ENCODE measurements at regions not wholly inside any gene's neighbourhood (a gene's known extent, or its start where the extent isn't known, plus 50 kb on each side); places are given as distances from the start of the nearest gene placed in this dataset.

DNA sequence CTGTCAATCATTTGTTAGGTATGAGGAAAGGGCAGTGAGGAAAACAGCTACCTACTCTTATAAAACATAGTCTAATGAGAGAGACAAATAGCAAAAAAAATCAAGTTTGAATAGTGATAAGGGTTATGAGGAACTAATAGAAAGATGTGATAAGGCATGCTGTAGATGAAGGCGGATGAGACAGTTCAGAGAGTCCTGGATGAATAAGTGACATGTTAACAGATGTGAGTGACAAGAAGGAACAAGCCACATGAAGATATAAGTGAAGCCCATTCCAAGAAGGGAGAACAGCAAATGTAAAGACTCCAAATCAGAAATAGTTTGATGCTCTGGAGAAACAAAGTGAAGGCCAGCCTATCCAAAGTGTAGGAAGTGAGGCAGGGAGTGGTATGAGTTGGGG is 154.1 kb upstream of the SYT10 start:
- WGBS (ENCODE audit: extremely low coverage, insufficient coverage, low lambda C conversion rate): no CpG with 5 or more reads among the region's 1 CpG
- Histone ChIP-seq H2BK15ac (replicated peaks; ENCODE audit: low read depth) (no peak overlapping the region), H3K36me3 (ENCODE audit: control insufficient read depth, insufficient read depth, low read length) (no peaks in the 10 kb centered on the region), H3K56ac (ENCODE audit: low read length) (no peak overlapping the region), H3K79me1 (ENCODE audit: low read length) (no peaks in the 10 kb centered on the region), H3K27me3 (ENCODE audit: insufficient read depth, low read length, poor library complexity) (no peaks in the 10 kb centered on the region), H3K4ac (ENCODE audit: low read depth, low read length) (no peak overlapping the region), H3K4me2 (ENCODE audit: low read length) (no peak overlapping the region), H4K8ac (ENCODE audit: low read depth, low read length) (no peak overlapping the region), H3K4me1 (ENCODE audit: control insufficient read depth, low read depth, low read length) (peaks cover 7% of the 10 kb centered on the region), H4K5ac (ENCODE audit: low read length) (no peak overlapping the region), H3K79me2 (ENCODE audit: control insufficient read depth, insufficient read depth, low read length) (no peaks in the 10 kb centered on the region), H2BK5ac (ENCODE audit: low read length) (no peak overlapping the region), H3K9ac (ENCODE audit: low read length) (no peak overlapping the region), H3K18ac (ENCODE audit: low read length) (no peak overlapping the region), H3K27ac (ENCODE audit: low read depth, low read length) (no peak overlapping the region), H3K4me3 (ENCODE audit: low read length) (no peak overlapping the region), H2BK120ac (ENCODE audit: low read depth, low read length) (no peak overlapping the region), H3K23ac (ENCODE audit: low read length) (no peak overlapping the region), H2AK5ac (ENCODE audit: low read length) (no peak overlapping the region)
- DNase-seq: no peak

DNA sequence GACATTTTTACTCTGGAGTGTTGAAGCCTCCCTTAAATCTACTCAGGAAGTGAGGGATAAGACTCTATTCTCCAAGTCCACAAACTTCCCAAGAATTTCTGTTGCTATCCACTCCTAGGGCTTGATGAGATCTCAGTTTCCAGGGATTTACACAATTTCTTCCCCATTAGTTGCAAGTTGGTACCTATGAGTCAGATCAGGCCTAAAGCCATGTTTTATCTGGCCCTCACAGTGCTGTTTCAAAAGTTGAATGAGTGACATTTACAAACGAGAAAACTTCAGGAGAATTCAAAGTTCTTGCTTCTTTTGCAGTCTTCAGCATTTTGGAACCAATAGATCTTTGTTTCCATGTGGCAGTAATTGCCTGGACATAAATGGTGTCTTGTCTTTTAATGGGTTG is 156.4 kb upstream of the SYT10 start:
- H3K18ac ChIP-seq (ENCODE audit: low read length): no peak overlapping the region
- no peaks in the 10 kb centered on the region for H3K27me3 ChIP-seq (ENCODE audit: insufficient read depth, low read length, poor library complexity)
- no peak overlapping the region for H2BK120ac ChIP-seq (ENCODE audit: low read depth, low read length)
- no peak overlapping the region for H2AK5ac ChIP-seq (ENCODE audit: low read length)
- no peak overlapping the region for H2BK15ac ChIP-seq (replicated peaks; ENCODE audit: low read depth)
- no peak overlapping the region for H3K27ac ChIP-seq (ENCODE audit: low read depth, low read length)
- no peaks in the 10 kb centered on the region for H3K79me2 ChIP-seq (ENCODE audit: control insufficient read depth, insufficient read depth, low read length)
- no peak overlapping the region for H4K8ac ChIP-seq (ENCODE audit: low read depth, low read length)
- no peaks in the 10 kb centered on the region for H3K36me3 ChIP-seq (ENCODE audit: control insufficient read depth, insufficient read depth, low read length)
- no peak overlapping the region for H3K56ac ChIP-seq (ENCODE audit: low read length)
- H3K4me2 ChIP-seq (ENCODE audit: low read length): no peak overlapping the region
- WGBS (ENCODE audit: extremely low coverage, insufficient coverage, low lambda C conversion rate): no CpG with 5 or more reads among the region's 1 CpG
- no peak overlapping the region for H3K4me3 ChIP-seq (ENCODE audit: low read length)
- H3K79me1 ChIP-seq (ENCODE audit: low read length): no peaks in the 10 kb centered on the region
- no peak overlapping the region for H4K5ac ChIP-seq (ENCODE audit: low read length)
- DNase-seq: peak; percentile 5
- no peak overlapping the region for H3K23ac ChIP-seq (ENCODE audit: low read length)
- H3K4ac ChIP-seq (ENCODE audit: low read depth, low read length): no peak overlapping the region
- no peak overlapping the region for H2BK5ac ChIP-seq (ENCODE audit: low read length)
- H3K4me1 ChIP-seq (ENCODE audit: control insufficient read depth, low read depth, low read length): no peaks in the 10 kb centered on the region
- no peak overlapping the region for H3K9ac ChIP-seq (ENCODE audit: low read length)

DNA sequence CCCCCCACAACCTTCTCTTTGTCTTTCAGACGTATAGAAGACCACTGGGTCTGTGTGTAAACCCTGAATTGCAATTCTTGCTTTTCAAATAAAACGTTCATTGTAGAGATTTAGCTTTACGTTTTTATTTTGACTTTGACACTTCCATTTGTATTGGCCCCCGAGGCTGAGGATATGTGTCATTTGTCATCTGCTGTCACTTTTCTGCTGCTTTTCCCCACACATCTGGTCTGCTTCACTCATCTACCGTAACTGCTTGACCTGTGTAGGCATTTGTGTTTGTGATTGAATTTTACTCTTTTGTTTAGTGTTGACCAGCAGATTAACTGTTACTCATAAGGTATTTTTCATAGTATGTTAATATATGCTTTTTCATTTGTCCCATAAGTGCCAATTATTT is 157.2 kb upstream of the SYT10 start:
- no peak overlapping the region for H4K8ac ChIP-seq (ENCODE audit: low read depth, low read length)
- H3K27ac ChIP-seq (ENCODE audit: low read depth, low read length): no peak overlapping the region
- H3K4me2 ChIP-seq (ENCODE audit: low read length): no peak overlapping the region
- no peaks in the 10 kb centered on the region for H3K27me3 ChIP-seq (ENCODE audit: insufficient read depth, low read length, poor library complexity)
- no peak overlapping the region for H2BK5ac ChIP-seq (ENCODE audit: low read length)
- no peak overlapping the region for H3K23ac ChIP-seq (ENCODE audit: low read length)
- H3K36me3 ChIP-seq (ENCODE audit: control insufficient read depth, insufficient read depth, low read length): no peaks in the 10 kb centered on the region
- H3K79me2 ChIP-seq (ENCODE audit: control insufficient read depth, insufficient read depth, low read length): no peaks in the 10 kb centered on the region
- no CpG with 5 or more reads among the region's 5 CpGs for WGBS (ENCODE audit: extremely low coverage, insufficient coverage, low lambda C conversion rate)
- H3K56ac ChIP-seq (ENCODE audit: low read length): no peak overlapping the region
- no peaks in the 10 kb centered on the region for H3K79me1 ChIP-seq (ENCODE audit: low read length)
- H2BK15ac ChIP-seq (replicated peaks; ENCODE audit: low read depth): no peak overlapping the region
- no peak overlapping the region for H3K4me3 ChIP-seq (ENCODE audit: low read length)
- no peak for DNase-seq
- no peak overlapping the region for H3K9ac ChIP-seq (ENCODE audit: low read length)
- H2BK120ac ChIP-seq (ENCODE audit: low read depth, low read length): no peak overlapping the region
- H4K5ac ChIP-seq (ENCODE audit: low read length): no peak overlapping the region
- H3K4ac ChIP-seq (ENCODE audit: low read depth, low read length): no peak overlapping the region
- no peaks in the 10 kb centered on the region for H3K4me1 ChIP-seq (ENCODE audit: control insufficient read depth, low read depth, low read length)
- H3K18ac ChIP-seq (ENCODE audit: low read length): no peak overlapping the region
- no peak overlapping the region for H2AK5ac ChIP-seq (ENCODE audit: low read length)

DNA sequence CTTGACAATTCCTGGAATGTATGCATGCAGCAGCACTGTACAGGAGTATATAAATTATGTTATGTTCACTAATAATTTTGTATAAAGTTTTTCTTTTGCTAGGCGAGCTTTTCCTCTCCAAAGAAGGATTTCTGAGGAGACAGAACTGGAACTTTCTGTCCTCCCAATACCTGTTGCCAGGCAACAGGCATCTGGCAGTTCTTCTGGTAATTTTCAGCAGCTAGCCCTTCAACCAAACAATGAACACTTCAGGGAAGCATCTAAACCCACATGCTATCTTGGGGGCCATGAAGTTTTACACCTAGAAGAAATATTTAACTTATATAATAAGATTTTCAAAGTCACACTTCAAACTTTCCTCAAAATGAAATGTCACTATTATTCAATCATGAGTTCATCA is 162.9 kb upstream of the SYT10 start:
- Histone ChIP-seq H3K4ac (ENCODE audit: low read depth, low read length) (no peak overlapping the region), H3K4me2 (ENCODE audit: low read length) (no peak overlapping the region), H3K18ac (ENCODE audit: low read length) (no peak overlapping the region), H3K9ac (ENCODE audit: low read length) (no peak overlapping the region), H3K36me3 (ENCODE audit: control insufficient read depth, insufficient read depth, low read length) (no peaks in the 10 kb centered on the region), H3K79me2 (ENCODE audit: control insufficient read depth, insufficient read depth, low read length) (no peaks in the 10 kb centered on the region), H3K56ac (ENCODE audit: low read length) (no peak overlapping the region), H3K4me3 (ENCODE audit: low read length) (no peak overlapping the region), H2AK5ac (ENCODE audit: low read length) (no peak overlapping the region), H3K79me1 (ENCODE audit: low read length) (no peaks in the 10 kb centered on the region), H2BK5ac (ENCODE audit: low read length) (no peak overlapping the region), H3K23ac (ENCODE audit: low read length) (no peak overlapping the region), H2BK15ac (replicated peaks; ENCODE audit: low read depth) (no peak overlapping the region), H4K8ac (ENCODE audit: low read depth, low read length) (no peak overlapping the region), H2BK120ac (ENCODE audit: low read depth, low read length) (no peak overlapping the region), H4K5ac (ENCODE audit: low read length) (no peak overlapping the region), H3K4me1 (ENCODE audit: control insufficient read depth, low read depth, low read length) (no peaks in the 10 kb centered on the region), H3K27ac (ENCODE audit: low read depth, low read length) (no peak overlapping the region), H3K27me3 (ENCODE audit: insufficient read depth, low read length, poor library complexity) (no peaks in the 10 kb centered on the region)
- peak; percentile 7 for DNase-seq
- no CpG with 5 or more reads among the region's 1 CpG for WGBS (ENCODE audit: extremely low coverage, insufficient coverage, low lambda C conversion rate)

DNA sequence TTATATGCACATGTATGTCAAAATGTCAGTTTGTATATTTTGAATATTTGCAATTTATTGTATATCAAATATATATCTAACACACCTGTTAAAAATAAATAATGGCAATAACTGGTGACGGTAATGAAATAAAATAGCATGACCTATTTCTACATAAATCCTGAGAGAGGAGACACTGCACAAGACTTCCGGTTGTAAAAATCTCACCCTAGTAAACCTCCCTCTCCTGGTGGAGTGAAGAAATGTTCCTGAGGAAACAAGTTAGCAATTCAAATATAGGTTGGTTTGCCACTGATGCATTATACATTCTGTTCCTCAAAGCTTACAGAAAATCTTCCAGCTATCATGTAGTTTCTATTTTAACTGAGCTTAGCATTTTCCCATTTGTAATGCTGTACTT is 166.1 kb upstream of the SYT10 start:
- no peak overlapping the region for H3K56ac ChIP-seq (ENCODE audit: low read length)
- peak; percentile 62 for DNase-seq
- no peak overlapping the region for H3K27ac ChIP-seq (ENCODE audit: low read depth, low read length)
- H2AK5ac ChIP-seq (ENCODE audit: low read length): no peak overlapping the region
- H3K9ac ChIP-seq (ENCODE audit: low read length): no peak overlapping the region
- no peak overlapping the region for H4K5ac ChIP-seq (ENCODE audit: low read length)
- no peak overlapping the region for H2BK5ac ChIP-seq (ENCODE audit: low read length)
- no peaks in the 10 kb centered on the region for H3K79me2 ChIP-seq (ENCODE audit: control insufficient read depth, insufficient read depth, low read length)
- no peak overlapping the region for H3K4me3 ChIP-seq (ENCODE audit: low read length)
- no peak overlapping the region for H3K18ac ChIP-seq (ENCODE audit: low read length)
- no peaks in the 10 kb centered on the region for H3K36me3 ChIP-seq (ENCODE audit: control insufficient read depth, insufficient read depth, low read length)
- no peak overlapping the region for H3K23ac ChIP-seq (ENCODE audit: low read length)
- no CpG with 5 or more reads among the region's 2 CpGs for WGBS (ENCODE audit: extremely low coverage, insufficient coverage, low lambda C conversion rate)
- H3K4me1 ChIP-seq (ENCODE audit: control insufficient read depth, low read depth, low read length): no peaks in the 10 kb centered on the region
- H2BK15ac ChIP-seq (replicated peaks; ENCODE audit: low read depth): no peak overlapping the region
- H4K8ac ChIP-seq (ENCODE audit: low read depth, low read length): no peak overlapping the region
- no peak overlapping the region for H3K4ac ChIP-seq (ENCODE audit: low read depth, low read length)
- H3K27me3 ChIP-seq (ENCODE audit: insufficient read depth, low read length, poor library complexity): no peaks in the 10 kb centered on the region
- no peaks in the 10 kb centered on the region for H3K79me1 ChIP-seq (ENCODE audit: low read length)
- H2BK120ac ChIP-seq (ENCODE audit: low read depth, low read length): no peak overlapping the region
- H3K4me2 ChIP-seq (ENCODE audit: low read length): no peak overlapping the region

DNA sequence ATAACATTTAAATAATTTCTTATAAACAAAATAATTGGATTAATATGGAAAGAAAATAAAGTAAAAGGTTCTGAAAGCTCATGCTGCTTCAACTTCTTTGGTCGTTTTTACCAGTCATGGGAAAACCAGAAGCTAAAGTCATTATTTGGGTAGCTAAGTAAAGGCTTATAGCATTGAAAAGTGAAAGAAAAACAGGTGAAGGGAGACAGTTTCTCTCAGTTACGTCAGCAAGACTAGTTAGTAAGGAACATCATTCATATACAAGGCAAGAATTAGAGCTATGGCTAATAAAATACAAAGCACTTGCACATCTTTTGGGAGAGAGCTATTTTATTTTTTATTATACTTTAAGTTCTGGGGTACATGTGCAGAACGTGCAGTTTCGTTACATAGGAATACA is 170.3 kb upstream of the SYT10 start:
- Histone ChIP-seq H2AK5ac (ENCODE audit: low read length) (no peak overlapping the region), H4K5ac (ENCODE audit: low read length) (no peak overlapping the region), H3K36me3 (ENCODE audit: control insufficient read depth, insufficient read depth, low read length) (no peaks in the 10 kb centered on the region), H3K27me3 (ENCODE audit: insufficient read depth, low read length, poor library complexity) (no peaks in the 10 kb centered on the region), H3K4ac (ENCODE audit: low read depth, low read length) (no peak overlapping the region), H3K79me1 (ENCODE audit: low read length) (no peaks in the 10 kb centered on the region), H3K23ac (ENCODE audit: low read length) (no peak overlapping the region), H3K9ac (ENCODE audit: low read length) (no peak overlapping the region), H2BK5ac (ENCODE audit: low read length) (no peak overlapping the region), H3K18ac (ENCODE audit: low read length) (no peak overlapping the region), H3K27ac (ENCODE audit: low read depth, low read length) (no peak overlapping the region), H3K4me3 (ENCODE audit: low read length) (no peak overlapping the region), H3K56ac (ENCODE audit: low read length) (no peak overlapping the region), H3K79me2 (ENCODE audit: control insufficient read depth, insufficient read depth, low read length) (no peaks in the 10 kb centered on the region), H3K4me2 (ENCODE audit: low read length) (no peak overlapping the region), H3K4me1 (ENCODE audit: control insufficient read depth, low read depth, low read length) (peaks cover 3% of the 10 kb centered on the region), H2BK15ac (replicated peaks; ENCODE audit: low read depth) (no peak overlapping the region), H2BK120ac (ENCODE audit: low read depth, low read length) (no peak overlapping the region), H4K8ac (ENCODE audit: low read depth, low read length) (no peak overlapping the region)
- no CpG with 5 or more reads among the region's 4 CpGs for WGBS (ENCODE audit: extremely low coverage, insufficient coverage, low lambda C conversion rate)
- no peak for DNase-seq

All from mesendoderm (in vitro differentiated cells).